GM23338 (cell line): ENCODE measurements at regions not wholly inside any gene's neighbourhood (a gene's known extent, or its start where the extent isn't known, plus 50 kb on each side); places are given as distances from the start of the nearest gene placed in this dataset.

Source experiments
- ATAC-seq: fragments of 200-7000 bp; cut with Tn5 transposase; 3 replicates; pipeline ENCODE4 v1.9.1; 2020
- DNase-seq: peaks from one replicate; pipeline ENCODE4 v3.0.0-alpha.2; 2015; ENCODE audit warnings: low spot score
- H2AFZ ChIP-seq: fragments of 200-600 bp; sonication (generic); 2 replicates; pipeline ENCODE4 v1.8.0; 2016; ENCODE audit warnings: antibody characterized with exemption, mild to moderate bottlenecking, moderate library complexity
- H3F3A ChIP-seq: fragments of 200-600 bp; sonication (generic); replicated peaks from 2 replicates; pipeline ENCODE4 v1.8.0; 2017; ENCODE audit warnings: antibody characterized with exemption, mixed run types, low read depth
- H3K27ac ChIP-seq: fragments of 200-600 bp; sonication (generic); 2 replicates; pipeline ENCODE4 v1.6.1; 2016; ENCODE audit warnings: low read depth
- H3K27me3 ChIP-seq: fragments of 200-600 bp; sonication (generic); 2 replicates; pipeline ENCODE4 v1.8.0; 2016; ENCODE audit warnings: mild to moderate bottlenecking, mixed run types, moderate library complexity; ENCODE audit not compliant: insufficient read depth
- H3K36me3 ChIP-seq: fragments of 200-600 bp; sonication (generic); 2 replicates; pipeline ENCODE4 v1.8.0; 2016; ENCODE audit warnings: mild to moderate bottlenecking; ENCODE audit not compliant: insufficient read depth
- H3K4me1 ChIP-seq: fragments of 200-600 bp; sonication (generic); 2 replicates; pipeline ENCODE4 v1.8.0; 2016; ENCODE audit warnings: mild to moderate bottlenecking, moderate library complexity; ENCODE audit not compliant: insufficient read depth
- H3K4me2 ChIP-seq: fragments of 200-600 bp; sonication (generic); 2 replicates; pipeline ENCODE4 v1.7.1; 2017; ENCODE audit warnings: mixed run types
- H3K4me3 ChIP-seq: fragments of 200-600 bp; sonication (generic); 2 replicates; pipeline ENCODE4 v1.6.1; 2016; ENCODE audit warnings: mixed run types
- H3K79me2 ChIP-seq: fragments of 200-600 bp; sonication (generic); replicated peaks from 2 replicates; pipeline ENCODE4 v1.8.0; 2017; ENCODE audit warnings: mild to moderate bottlenecking; ENCODE audit not compliant: insufficient read depth
- H3K9me2 ChIP-seq: fragments of 200-600 bp; sonication (generic); 2 replicates; pipeline ENCODE4 v1.8.0; 2017; ENCODE audit not compliant: insufficient read depth
- H4K20me1 ChIP-seq: fragments of 200-600 bp; sonication (generic); replicated peaks from 2 replicates; pipeline ENCODE4 v1.8.0; 2017; ENCODE audit warnings: mild to moderate bottlenecking; ENCODE audit not compliant: insufficient read depth
- H3K27ac Mint-ChIP-seq: 2 replicates; pipeline ENCODE4 v1.8.0; 2020; ENCODE audit warnings: inconsistent platforms, mild to moderate bottlenecking, moderate library complexity, mixed read lengths
- H3K27me3 Mint-ChIP-seq: 3 replicates; pipeline ENCODE4 v1.8.0; 2022; ENCODE audit warnings: low read depth, mild to moderate bottlenecking, moderate library complexity, mixed read lengths, inconsistent platforms; ENCODE audit not compliant: insufficient read depth, poor library complexity
- H3K36me3 Mint-ChIP-seq: 3 replicates; pipeline ENCODE4 v1.8.0; 2021; ENCODE audit warnings: low read depth, mild to moderate bottlenecking, inconsistent platforms, moderate library complexity, mixed read lengths
- H3K4me1 Mint-ChIP-seq: 3 replicates; pipeline ENCODE4 v1.8.0; 2020; ENCODE audit warnings: mild to moderate bottlenecking, inconsistent platforms, mixed read lengths
- H3K4me3 Mint-ChIP-seq: 3 replicates; pipeline ENCODE4 v1.8.0; 2021; ENCODE audit warnings: moderate library complexity, mild to moderate bottlenecking, inconsistent platforms, mixed read lengths
- H3K9me3 Mint-ChIP-seq: 3 replicates; pipeline ENCODE4 v1.8.0; 2020; ENCODE audit warnings: moderate library complexity, mild to moderate bottlenecking, inconsistent platforms, mixed read lengths
- CREB1 ChIP-seq: fragments of 250-450 bp; sonication (Bioruptor Pico); IDR thresholded peaks from 2 replicates; pipeline ENCODE4 v1.5.0; 2020; ENCODE audit warnings: low read depth, mild to moderate bottlenecking, moderate library complexity
- EZH2 ChIP-seq: fragments of 200-600 bp; sonication (generic); IDR thresholded peaks from one replicate; pipeline ENCODE4 v1.8.0; 2017; ENCODE audit warnings: antibody characterized with exemption, mild to moderate bottlenecking, low read depth; ENCODE audit not compliant: unreplicated experiment
- EZH2phosphoT487 ChIP-seq: fragments of 200-600 bp; sonication (generic); IDR thresholded peaks from one replicate; pipeline ENCODE4 v1.8.1; 2018; ENCODE audit warnings: antibody characterized with exemption; ENCODE audit not compliant: unreplicated experiment
- JUNB ChIP-seq: IDR thresholded peaks from one replicate; pipeline ENCODE4 v1.6.1; 2016; ENCODE audit warnings: antibody characterized with exemption; ENCODE audit not compliant: unreplicated experiment
- NANOG ChIP-seq: IDR thresholded peaks from 2 replicates; pipeline ENCODE4 v1.6.1; 2016; ENCODE audit warnings: antibody characterized with exemption, borderline replicate concordance
- POLR2AphosphoS5 ChIP-seq: IDR thresholded peaks from 2 replicates; pipeline ENCODE4 v1.6.1; 2016; ENCODE audit warnings: antibody characterized with exemption, low read depth
- STAT1 ChIP-seq: IDR thresholded peaks from one replicate; pipeline ENCODE4 v1.6.1; 2016; ENCODE audit warnings: antibody characterized with exemption; ENCODE audit not compliant: unreplicated experiment
- ZNF114 ChIP-seq: fragments of 250-450 bp; sonication (Bioruptor Pico); IDR thresholded peaks from 2 replicates; pipeline ENCODE4 v1.5.0; 2020; ENCODE audit warnings: mild to moderate bottlenecking, moderate library complexity
- ZNF331 ChIP-seq: fragments of 250-450 bp; sonication (Bioruptor Pico); IDR thresholded peaks from 2 replicates; pipeline ENCODE4 v1.5.0; 2020; ENCODE audit warnings: low read depth, mild to moderate bottlenecking, moderate library complexity
- TF ChIP-seq, protein P1 (sequence below): fragments of 250-450 bp; sonication (Bioruptor Pico); IDR thresholded peaks from 2 replicates; pipeline ENCODE4 v1.5.0; 2020; ENCODE audit warnings: mild to moderate bottlenecking, moderate library complexity
- TF ChIP-seq, protein P2 (sequence below), 2 experiments: fragments of 200-600 bp in 1 of 2; sonication (generic) in 1 of 2; conservative IDR thresholded peaks; 2 replicates each; pipeline versions ENCODE4 v1.5.1 to v1.6.1; 2016 to 2017; ENCODE audit warnings: antibody characterized with exemption in 2 of 2, low read depth in 2 of 2, mild to moderate bottlenecking in 2 of 2, moderate library complexity in 1 of 2
- TF ChIP-seq, protein P3 (sequence below): IDR thresholded peaks from 2 replicates; pipeline ENCODE4 v1.6.1; 2016; ENCODE audit warnings: antibody characterized with exemption
- TF ChIP-seq, protein P4 (sequence below): IDR thresholded peaks from one replicate; pipeline ENCODE4 v1.6.1; 2018; ENCODE audit warnings: antibody characterized with exemption; ENCODE audit not compliant: unreplicated experiment

DNA sequence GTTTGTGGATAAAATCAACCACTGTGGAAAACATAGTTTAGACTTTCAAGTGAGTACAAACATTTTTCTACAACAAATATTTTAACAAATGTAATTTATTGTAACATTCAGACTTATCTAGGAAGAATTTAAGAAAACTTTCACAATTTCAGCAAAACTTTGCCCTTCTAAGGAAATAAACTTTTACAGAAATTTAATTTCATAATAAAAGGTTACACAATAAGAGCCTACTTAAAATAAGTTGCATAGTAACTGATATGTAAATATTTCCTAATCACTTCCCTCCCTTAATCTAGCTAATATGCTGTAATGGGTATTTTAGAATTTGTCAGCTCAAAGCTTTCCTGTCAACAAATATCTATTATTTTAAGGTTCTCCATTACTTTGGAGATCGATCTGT lies 1899.9 kb downstream of the MAT2B start:
- Histone ChIP-seq H3K79me2 (no peaks in the 10 kb centered on the region), H3K4me2 (no peak overlapping the region), H3K27ac (no peak overlapping the region), H3K4me3 (no peak overlapping the region), H3K36me3 (no peaks in the 10 kb centered on the region; the same call in none of the 2 replicates), H2AFZ (no peak overlapping the region), H3K4me1 (peaks cover 6% of the 10 kb centered on the region; the same call in 1 of the 2 replicates), H3K27me3 (no peaks in the 10 kb centered on the region), H3K9me2 (no peaks in the 10 kb centered on the region), H3F3A (no peaks in the 10 kb centered on the region), H4K20me1 (no peaks in the 10 kb centered on the region)
- no peaks in the 10 kb centered on the region for H3K27me3 Mint-ChIP-seq
- no peak for DNase-seq
- TF ChIP-seq JUNB (no peak), STAT1 (no peak), NANOG (no peak), CREB1 (no peak), EZH2phosphoT487 (no peak), ZNF114 (no peak), EZH2 (no peak), POLR2AphosphoS5 (no peak), ZNF331 (CRISPR knock-in tag) (no peak)
- TF ChIP-seq, protein P1, sequence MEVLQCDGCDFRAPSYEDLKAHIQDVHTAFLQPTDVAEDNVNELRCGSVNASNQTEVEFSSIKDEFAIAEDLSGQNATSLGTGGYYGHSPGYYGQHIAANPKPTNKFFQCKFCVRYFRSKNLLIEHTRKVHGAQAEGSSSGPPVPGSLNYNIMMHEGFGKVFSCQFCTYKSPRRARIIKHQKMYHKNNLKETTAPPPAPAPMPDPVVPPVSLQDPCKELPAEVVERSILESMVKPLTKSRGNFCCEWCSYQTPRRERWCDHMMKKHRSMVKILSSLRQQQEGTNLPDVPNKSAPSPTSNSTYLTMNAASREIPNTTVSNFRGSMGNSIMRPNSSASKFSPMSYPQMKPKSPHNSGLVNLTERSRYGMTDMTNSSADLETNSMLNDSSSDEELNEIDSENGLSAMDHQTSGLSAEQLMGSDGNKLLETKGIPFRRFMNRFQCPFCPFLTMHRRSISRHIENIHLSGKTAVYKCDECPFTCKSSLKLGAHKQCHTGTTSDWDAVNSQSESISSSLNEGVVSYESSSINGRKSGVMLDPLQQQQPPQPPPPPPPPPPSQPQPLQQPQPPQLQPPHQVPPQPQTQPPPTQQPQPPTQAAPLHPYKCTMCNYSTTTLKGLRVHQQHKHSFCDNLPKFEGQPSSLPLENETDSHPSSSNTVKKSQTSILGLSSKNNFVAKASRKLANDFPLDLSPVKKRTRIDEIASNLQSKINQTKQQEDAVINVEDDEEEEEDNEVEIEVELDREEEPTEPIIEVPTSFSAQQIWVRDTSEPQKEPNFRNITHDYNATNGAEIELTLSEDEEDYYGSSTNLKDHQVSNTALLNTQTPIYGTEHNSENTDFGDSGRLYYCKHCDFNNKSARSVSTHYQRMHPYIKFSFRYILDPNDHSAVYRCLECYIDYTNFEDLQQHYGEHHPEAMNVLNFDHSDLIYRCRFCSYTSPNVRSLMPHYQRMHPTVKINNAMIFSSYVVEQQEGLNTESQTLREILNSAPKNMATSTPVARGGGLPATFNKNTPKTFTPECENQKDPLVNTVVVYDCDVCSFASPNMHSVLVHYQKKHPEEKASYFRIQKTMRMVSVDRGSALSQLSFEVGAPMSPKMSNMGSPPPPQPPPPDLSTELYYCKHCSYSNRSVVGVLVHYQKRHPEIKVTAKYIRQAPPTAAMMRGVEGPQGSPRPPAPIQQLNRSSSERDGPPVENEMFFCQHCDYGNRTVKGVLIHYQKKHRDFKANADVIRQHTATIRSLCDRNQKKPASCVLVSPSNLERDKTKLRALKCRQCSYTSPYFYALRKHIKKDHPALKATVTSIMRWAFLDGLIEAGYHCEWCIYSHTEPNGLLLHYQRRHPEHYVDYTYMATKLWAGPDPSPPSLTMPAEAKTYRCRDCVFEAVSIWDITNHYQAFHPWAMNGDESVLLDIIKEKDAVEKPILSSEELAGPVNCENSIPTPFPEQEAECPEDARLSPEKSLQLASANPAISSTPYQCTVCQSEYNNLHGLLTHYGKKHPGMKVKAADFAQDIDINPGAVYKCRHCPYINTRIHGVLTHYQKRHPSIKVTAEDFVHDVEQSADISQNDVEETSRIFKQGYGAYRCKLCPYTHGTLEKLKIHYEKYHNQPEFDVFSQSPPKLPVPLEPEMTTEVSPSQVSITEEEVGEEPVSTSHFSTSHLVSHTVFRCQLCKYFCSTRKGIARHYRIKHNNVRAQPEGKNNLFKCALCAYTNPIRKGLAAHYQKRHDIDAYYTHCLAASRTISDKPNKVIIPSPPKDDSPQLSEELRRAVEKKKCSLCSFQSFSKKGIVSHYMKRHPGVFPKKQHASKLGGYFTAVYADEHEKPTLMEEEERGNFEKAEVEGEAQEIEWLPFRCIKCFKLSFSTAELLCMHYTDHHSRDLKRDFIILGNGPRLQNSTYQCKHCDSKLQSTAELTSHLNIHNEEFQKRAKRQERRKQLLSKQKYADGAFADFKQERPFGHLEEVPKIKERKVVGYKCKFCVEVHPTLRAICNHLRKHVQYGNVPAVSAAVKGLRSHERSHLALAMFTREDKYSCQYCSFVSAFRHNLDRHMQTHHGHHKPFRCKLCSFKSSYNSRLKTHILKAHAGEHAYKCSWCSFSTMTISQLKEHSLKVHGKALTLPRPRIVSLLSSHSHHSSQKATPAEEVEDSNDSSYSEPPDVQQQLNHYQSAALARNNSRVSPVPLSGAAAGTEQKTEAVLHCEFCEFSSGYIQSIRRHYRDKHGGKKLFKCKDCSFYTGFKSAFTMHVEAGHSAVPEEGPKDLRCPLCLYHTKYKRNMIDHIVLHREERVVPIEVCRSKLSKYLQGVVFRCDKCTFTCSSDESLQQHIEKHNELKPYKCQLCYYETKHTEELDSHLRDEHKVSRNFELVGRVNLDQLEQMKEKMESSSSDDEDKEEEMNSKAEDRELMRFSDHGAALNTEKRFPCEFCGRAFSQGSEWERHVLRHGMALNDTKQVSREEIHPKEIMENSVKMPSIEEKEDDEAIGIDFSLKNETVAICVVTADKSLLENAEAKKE (CRISPR knock-in tag), result no peak
- TF ChIP-seq, protein P2, sequence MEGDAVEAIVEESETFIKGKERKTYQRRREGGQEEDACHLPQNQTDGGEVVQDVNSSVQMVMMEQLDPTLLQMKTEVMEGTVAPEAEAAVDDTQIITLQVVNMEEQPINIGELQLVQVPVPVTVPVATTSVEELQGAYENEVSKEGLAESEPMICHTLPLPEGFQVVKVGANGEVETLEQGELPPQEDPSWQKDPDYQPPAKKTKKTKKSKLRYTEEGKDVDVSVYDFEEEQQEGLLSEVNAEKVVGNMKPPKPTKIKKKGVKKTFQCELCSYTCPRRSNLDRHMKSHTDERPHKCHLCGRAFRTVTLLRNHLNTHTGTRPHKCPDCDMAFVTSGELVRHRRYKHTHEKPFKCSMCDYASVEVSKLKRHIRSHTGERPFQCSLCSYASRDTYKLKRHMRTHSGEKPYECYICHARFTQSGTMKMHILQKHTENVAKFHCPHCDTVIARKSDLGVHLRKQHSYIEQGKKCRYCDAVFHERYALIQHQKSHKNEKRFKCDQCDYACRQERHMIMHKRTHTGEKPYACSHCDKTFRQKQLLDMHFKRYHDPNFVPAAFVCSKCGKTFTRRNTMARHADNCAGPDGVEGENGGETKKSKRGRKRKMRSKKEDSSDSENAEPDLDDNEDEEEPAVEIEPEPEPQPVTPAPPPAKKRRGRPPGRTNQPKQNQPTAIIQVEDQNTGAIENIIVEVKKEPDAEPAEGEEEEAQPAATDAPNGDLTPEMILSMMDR (conservative IDR thresholded peaks at IDR 0.05; ENCODE audit: low read depth in 2 of 2), result no peak
- TF ChIP-seq, protein P3, sequence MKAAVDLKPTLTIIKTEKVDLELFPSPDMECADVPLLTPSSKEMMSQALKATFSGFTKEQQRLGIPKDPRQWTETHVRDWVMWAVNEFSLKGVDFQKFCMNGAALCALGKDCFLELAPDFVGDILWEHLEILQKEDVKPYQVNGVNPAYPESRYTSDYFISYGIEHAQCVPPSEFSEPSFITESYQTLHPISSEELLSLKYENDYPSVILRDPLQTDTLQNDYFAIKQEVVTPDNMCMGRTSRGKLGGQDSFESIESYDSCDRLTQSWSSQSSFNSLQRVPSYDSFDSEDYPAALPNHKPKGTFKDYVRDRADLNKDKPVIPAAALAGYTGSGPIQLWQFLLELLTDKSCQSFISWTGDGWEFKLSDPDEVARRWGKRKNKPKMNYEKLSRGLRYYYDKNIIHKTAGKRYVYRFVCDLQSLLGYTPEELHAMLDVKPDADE, result no peak
- TF ChIP-seq, protein P4, sequence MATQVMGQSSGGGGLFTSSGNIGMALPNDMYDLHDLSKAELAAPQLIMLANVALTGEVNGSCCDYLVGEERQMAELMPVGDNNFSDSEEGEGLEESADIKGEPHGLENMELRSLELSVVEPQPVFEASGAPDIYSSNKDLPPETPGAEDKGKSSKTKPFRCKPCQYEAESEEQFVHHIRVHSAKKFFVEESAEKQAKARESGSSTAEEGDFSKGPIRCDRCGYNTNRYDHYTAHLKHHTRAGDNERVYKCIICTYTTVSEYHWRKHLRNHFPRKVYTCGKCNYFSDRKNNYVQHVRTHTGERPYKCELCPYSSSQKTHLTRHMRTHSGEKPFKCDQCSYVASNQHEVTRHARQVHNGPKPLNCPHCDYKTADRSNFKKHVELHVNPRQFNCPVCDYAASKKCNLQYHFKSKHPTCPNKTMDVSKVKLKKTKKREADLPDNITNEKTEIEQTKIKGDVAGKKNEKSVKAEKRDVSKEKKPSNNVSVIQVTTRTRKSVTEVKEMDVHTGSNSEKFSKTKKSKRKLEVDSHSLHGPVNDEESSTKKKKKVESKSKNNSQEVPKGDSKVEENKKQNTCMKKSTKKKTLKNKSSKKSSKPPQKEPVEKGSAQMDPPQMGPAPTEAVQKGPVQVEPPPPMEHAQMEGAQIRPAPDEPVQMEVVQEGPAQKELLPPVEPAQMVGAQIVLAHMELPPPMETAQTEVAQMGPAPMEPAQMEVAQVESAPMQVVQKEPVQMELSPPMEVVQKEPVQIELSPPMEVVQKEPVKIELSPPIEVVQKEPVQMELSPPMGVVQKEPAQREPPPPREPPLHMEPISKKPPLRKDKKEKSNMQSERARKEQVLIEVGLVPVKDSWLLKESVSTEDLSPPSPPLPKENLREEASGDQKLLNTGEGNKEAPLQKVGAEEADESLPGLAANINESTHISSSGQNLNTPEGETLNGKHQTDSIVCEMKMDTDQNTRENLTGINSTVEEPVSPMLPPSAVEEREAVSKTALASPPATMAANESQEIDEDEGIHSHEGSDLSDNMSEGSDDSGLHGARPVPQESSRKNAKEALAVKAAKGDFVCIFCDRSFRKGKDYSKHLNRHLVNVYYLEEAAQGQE, result no peak
- peaks cover 9% of the 10 kb centered on the region; the same call in 2 of the 3 replicates for H3K4me1 Mint-ChIP-seq
- peaks cover 32% of the 10 kb centered on the region for H3K36me3 Mint-ChIP-seq
- no peak for ATAC-seq
- no peak overlapping the region for H3K4me3 Mint-ChIP-seq
- H3K9me3 Mint-ChIP-seq, result peaks cover 35% of the 10 kb centered on the region
- peak overlapping the region; percentile 16; the same call in 1 of the 2 replicates for H3K27ac Mint-ChIP-seq
